ENCODE measurements at regions not wholly inside any gene's neighbourhood (a gene's known extent, or its start where the extent isn't known, plus 50 kb on each side); places are given as distances from the start of the nearest gene placed in this dataset.

DNA sequence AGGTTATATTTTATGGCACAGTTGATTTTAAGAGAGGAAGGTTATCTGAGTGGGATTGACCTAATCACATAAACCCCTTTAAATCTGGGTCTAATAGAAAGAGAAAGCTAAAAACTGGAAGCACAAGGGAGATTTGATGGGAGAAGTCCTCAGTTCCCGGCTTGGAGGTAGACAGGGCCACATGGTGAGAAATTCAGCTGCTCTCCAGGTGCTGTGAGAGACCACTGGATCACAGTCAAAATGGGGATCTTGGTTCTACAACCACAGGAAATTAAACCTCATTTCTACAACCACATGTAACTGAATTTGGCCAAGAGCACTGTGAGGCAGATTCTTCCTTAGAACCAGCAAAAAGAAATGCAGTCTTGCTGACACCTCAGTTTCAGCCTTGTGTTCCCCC lies 2352.7 kb downstream of the MAT2B start:
- DNase-seq (ENCODE audit: low read depth) = no peak
- H3K4me3 ChIP-seq (ENCODE audit: low read depth, low read length) = no peak overlapping the region
- no peak for TF ChIP-seq POLR2A (IDR thresholded peaks at IDR 0.05; ENCODE audit: extremely low read depth, insufficient read length)
- no peak for TF ChIP-seq MYC (IDR thresholded peaks at IDR 0.05; ENCODE audit: low read depth, low read length)
- no peak for TF ChIP-seq CTCF (IDR thresholded peaks at IDR 0.05; ENCODE audit: low read depth, low read length)
- no peak for TF ChIP-seq MAX (IDR thresholded peaks at IDR 0.05; ENCODE audit: low read depth, low read length)

DNA sequence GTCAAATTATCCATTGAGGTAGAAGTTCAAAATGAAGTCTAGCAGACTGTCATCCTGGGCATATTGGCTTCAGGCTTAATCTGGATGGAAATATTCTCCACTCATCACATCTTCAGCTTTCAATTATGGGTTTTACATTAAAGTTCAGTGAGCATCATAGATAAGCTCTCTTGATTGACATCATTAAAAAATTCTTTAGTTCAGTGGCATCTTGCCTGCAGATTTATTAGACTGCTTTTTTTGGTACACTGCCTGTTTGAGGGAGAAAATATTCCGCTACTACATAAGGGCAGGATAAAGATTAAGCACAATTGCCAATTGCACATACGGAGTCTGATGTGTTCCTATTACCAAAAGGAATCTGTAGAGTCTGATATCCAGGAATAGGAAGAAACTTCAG lies 2353.8 kb downstream of the MAT2B start:
- no peak for TF ChIP-seq POLR2A (IDR thresholded peaks at IDR 0.05; ENCODE audit: extremely low read depth, insufficient read length)
- TF ChIP-seq MAX (IDR thresholded peaks at IDR 0.05; ENCODE audit: low read depth, low read length) = no peak
- no peak for TF ChIP-seq CTCF (IDR thresholded peaks at IDR 0.05; ENCODE audit: low read depth, low read length)
- TF ChIP-seq MYC (IDR thresholded peaks at IDR 0.05; ENCODE audit: low read depth, low read length) = no peak
- no peak for DNase-seq (ENCODE audit: low read depth)
- H3K4me3 ChIP-seq (ENCODE audit: low read depth, low read length) = no peak overlapping the region

GRCh38 chr5:165863239-165863638 lies 2357.8 kb downstream of the MAT2B start:
- no peak overlapping the region for H3K4me3 ChIP-seq (ENCODE audit: low read depth, low read length)
- TF ChIP-seq CTCF (IDR thresholded peaks at IDR 0.05; ENCODE audit: low read depth, low read length) (no peak), POLR2A (IDR thresholded peaks at IDR 0.05; ENCODE audit: extremely low read depth, insufficient read length) (no peak), MAX (IDR thresholded peaks at IDR 0.05; ENCODE audit: low read depth, low read length) (no peak), MYC (IDR thresholded peaks at IDR 0.05; ENCODE audit: low read depth, low read length) (no peak)
- no peak for DNase-seq (ENCODE audit: low read depth)

DNA sequence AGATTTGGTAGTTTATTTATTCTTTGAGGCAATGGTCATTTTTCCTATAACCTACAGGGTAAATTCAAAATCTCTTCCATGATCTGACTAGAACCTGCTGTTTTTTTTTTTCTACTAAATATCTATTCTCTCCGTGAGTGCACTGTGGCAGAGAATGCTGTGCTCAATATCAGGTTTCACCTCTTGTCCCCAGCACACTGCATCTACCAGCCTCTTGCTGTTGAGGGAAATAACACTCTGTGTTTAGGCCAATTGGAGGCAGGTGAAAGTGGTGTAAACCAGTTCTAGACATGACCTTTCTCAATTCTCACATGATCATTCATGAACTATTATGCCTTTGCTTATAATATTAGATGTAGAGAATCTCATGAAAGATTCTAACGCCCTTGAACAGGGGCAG lies 2365.9 kb downstream of the MAT2B start:
- TF ChIP-seq POLR2A (IDR thresholded peaks at IDR 0.05; ENCODE audit: extremely low read depth, insufficient read length) = no peak
- H3K4me3 ChIP-seq (ENCODE audit: low read depth, low read length) = no peak overlapping the region
- no peak for DNase-seq (ENCODE audit: low read depth)

GRCh38 chr5:165874851-165875250 lies 2369.4 kb downstream of the MAT2B start:
- H3K4me3 ChIP-seq (ENCODE audit: low read depth, low read length) = no peak overlapping the region
- no peak for DNase-seq (ENCODE audit: low read depth)
- TF ChIP-seq MYC (IDR thresholded peaks at IDR 0.05; ENCODE audit: low read depth, low read length) (no peak), MAX (IDR thresholded peaks at IDR 0.05; ENCODE audit: low read depth, low read length) (no peak), POLR2A (IDR thresholded peaks at IDR 0.05; ENCODE audit: extremely low read depth, insufficient read length) (no peak), CTCF (IDR thresholded peaks at IDR 0.05; ENCODE audit: low read depth, low read length) (no peak)

DNA sequence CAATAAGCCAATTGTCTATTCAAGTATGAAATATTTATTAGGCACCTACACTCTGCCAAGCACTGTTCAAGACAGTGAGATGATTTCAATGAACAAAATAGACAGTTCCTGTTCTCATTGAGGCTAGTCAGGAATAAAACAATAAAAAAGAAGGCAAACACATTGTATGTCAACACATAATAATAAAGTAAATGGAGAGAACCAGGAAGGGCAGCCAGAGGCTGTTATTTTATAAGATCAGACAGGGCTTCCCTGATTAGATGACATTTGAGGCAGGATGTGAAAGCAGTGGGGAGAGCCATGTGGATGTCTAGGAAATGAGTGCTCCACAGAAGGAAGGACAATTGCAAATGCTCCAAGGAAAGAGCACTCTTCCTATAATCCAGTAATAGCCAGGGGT lies 2371.1 kb downstream of the MAT2B start:
- TF ChIP-seq MYC (IDR thresholded peaks at IDR 0.05; ENCODE audit: low read depth, low read length) = no peak
- TF ChIP-seq MAX (IDR thresholded peaks at IDR 0.05; ENCODE audit: low read depth, low read length) = no peak
- no peak for TF ChIP-seq POLR2A (IDR thresholded peaks at IDR 0.05; ENCODE audit: extremely low read depth, insufficient read length)
- TF ChIP-seq CTCF (IDR thresholded peaks at IDR 0.05; ENCODE audit: low read depth, low read length) = no peak
- no peak overlapping the region for H3K4me3 ChIP-seq (ENCODE audit: low read depth, low read length)
- no peak for DNase-seq (ENCODE audit: low read depth)

All from NB4 (cell line).